ENCODE measurements at regions not wholly inside any gene's neighbourhood (a gene's known extent, or its start where the extent isn't known, plus 50 kb on each side); places are given as distances from the start of the nearest gene placed in this dataset.

DNA sequence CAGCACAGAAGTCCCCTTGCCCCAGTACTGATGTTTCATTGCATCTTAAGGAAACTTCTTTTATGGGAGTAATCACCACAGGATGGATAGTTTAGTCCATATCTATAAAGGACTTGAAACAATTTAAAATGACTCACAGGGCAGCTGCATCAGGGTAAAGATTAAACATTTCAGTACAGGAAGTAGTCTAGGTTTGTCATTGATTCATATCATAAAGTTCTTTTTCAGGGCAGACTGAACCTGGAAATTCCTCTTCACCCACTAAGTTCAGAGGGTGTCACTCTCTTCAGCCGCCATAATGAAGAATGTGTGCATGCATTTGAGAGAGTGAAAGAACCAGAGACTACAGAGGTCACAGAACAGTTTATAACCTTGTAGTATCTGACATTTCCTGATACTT is 296.3 kb upstream of the JAG1 start:
- ATAC-seq = no peak
- CTCF ChIA-PET (ENCODE audit: low intra/inter-chr PET ratio, low total read pairs) = no interaction called here
- no peak overlapping the region for H3K4me2 ChIP-seq (ENCODE audit: low read depth, low read length)

More for the DNA sequence above, 296.3 kb upstream of the JAG1 start:
- no peak for FAIRE-seq
- no peaks in the 10 kb centered on the region for H4K20me1 ChIP-seq (ENCODE audit: insufficient read depth, low read length)
- H3K27me3 ChIP-seq (ENCODE audit: control insufficient read depth in 1 of 2, insufficient read depth in 2 of 2, low read length in 2 of 2) = peaks cover 0 to 2% of the 10 kb centered on the region in 2 experiments; a peak in 1 of 5 replicates
- no peak overlapping the region for H3K4me3 ChIP-seq (replicated peaks in 1 of 3; ENCODE audit: insufficient read depth in 1 of 3, low read depth in 2 of 3, low read length in 3 of 3)
- H3K9ac ChIP-seq (ENCODE audit: insufficient read depth, low read depth, low read length) = no peak overlapping the region
- POLR2A ChIA-PET = no interaction called here
- no TSS peak for BruUV-seq (replicated peaks)
- H2AFZ ChIP-seq (ENCODE audit: low read length) = no peak overlapping the region
- TF ChIP-seq, protein P1, sequence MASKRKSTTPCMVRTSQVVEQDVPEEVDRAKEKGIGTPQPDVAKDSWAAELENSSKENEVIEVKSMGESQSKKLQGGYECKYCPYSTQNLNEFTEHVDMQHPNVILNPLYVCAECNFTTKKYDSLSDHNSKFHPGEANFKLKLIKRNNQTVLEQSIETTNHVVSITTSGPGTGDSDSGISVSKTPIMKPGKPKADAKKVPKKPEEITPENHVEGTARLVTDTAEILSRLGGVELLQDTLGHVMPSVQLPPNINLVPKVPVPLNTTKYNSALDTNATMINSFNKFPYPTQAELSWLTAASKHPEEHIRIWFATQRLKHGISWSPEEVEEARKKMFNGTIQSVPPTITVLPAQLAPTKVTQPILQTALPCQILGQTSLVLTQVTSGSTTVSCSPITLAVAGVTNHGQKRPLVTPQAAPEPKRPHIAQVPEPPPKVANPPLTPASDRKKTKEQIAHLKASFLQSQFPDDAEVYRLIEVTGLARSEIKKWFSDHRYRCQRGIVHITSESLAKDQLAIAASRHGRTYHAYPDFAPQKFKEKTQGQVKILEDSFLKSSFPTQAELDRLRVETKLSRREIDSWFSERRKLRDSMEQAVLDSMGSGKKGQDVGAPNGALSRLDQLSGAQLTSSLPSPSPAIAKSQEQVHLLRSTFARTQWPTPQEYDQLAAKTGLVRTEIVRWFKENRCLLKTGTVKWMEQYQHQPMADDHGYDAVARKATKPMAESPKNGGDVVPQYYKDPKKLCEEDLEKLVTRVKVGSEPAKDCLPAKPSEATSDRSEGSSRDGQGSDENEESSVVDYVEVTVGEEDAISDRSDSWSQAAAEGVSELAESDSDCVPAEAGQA (IDR thresholded peaks at IDR 0.05; ENCODE audit: low read depth) = no peak
- TF ChIP-seq, protein P1 (CRISPR knock-in tag; IDR thresholded peaks at IDR 0.05; ENCODE audit: borderline replicate concordance) = no peak
- TF ChIP-seq HNRNPL (IDR thresholded peaks at IDR 0.05; ENCODE audit: low read depth, low read length) (no peak), SKI (IDR thresholded peaks at IDR 0.05; ENCODE audit: partially characterized antibody) (no peak), KDM5B (CRISPR knock-in tag; IDR thresholded peaks at IDR 0.05; ENCODE audit: borderline replicate concordance) (no peak), TCF7 (IDR thresholded peaks at IDR 0.05; ENCODE audit: low read depth) (no peak), KLF16 (CRISPR knock-in tag; IDR thresholded peaks at IDR 0.05) (no peak), ZFP62 (CRISPR knock-in tag; IDR thresholded peaks at IDR 0.05) (no peak)
- TF ChIP-seq, protein P2, sequence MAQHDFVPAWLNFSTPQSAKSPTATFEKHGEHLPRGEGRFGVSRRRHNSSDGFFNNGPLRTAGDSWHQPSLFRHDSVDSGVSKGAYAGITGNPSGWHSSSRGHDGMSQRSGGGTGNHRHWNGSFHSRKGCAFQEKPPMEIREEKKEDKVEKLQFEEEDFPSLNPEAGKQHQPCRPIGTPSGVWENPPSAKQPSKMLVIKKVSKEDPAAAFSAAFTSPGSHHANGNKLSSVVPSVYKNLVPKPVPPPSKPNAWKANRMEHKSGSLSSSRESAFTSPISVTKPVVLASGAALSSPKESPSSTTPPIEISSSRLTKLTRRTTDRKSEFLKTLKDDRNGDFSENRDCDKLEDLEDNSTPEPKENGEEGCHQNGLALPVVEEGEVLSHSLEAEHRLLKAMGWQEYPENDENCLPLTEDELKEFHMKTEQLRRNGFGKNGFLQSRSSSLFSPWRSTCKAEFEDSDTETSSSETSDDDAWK (CRISPR knock-in tag; IDR thresholded peaks at IDR 0.05) = no peak
- TF ChIP-seq, protein P3, sequence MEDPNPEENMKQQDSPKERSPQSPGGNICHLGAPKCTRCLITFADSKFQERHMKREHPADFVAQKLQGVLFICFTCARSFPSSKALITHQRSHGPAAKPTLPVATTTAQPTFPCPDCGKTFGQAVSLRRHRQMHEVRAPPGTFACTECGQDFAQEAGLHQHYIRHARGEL (CRISPR knock-in tag; IDR thresholded peaks at IDR 0.05) = no peak
- no peaks in the 10 kb centered on the region for H3K36me3 ChIP-seq (replicated peaks in 1 of 2; ENCODE audit: control insufficient read depth in 1 of 2, insufficient read depth in 2 of 2, low read length in 2 of 2)
- no peak overlapping the region for H3K27ac ChIP-seq (ENCODE audit: extremely low read length, insufficient read depth, low read length)
- intact Hi-C loops (cut with micrococcal nuclease; ENCODE audit: unreplicated experiment) (no loop called here), in situ Hi-C loops (cut with HindIII; ENCODE audit: extremely low pct_ligation_motif_present, low pct_unique_long_range_greater_than_20kb) (no loop called here)
- no peak for DNase-seq (ENCODE audit: low spot score)
- 7% methylated on average over 1 of the region's 1 CpG for WGBS (ENCODE audit: low lambda C conversion rate)
- no peaks in the 10 kb centered on the region for H3K4me1 ChIP-seq (ENCODE audit: insufficient read depth, low read length)
- H3K9me3 ChIP-seq (ENCODE audit: low read length) = no peaks in the 10 kb centered on the region
- no peaks in the 10 kb centered on the region for H3K79me2 ChIP-seq (ENCODE audit: insufficient read depth, low read length)
